Parathyroid adenoma (tissue), 2 donors: ENCODE measurements at regions not wholly inside any gene's neighbourhood (a gene's known extent, or its start where the extent isn't known, plus 50 kb on each side); places are given as distances from the start of the nearest gene placed in this dataset.

Experiments
- H2AFZ ChIP-seq: fragments of 300-600 bp; sonication (generic); one replicate; pipeline ENCODE4 v1.7.0; 2017; ENCODE audit warnings: antibody characterized with exemption, mild to moderate bottlenecking
- H3K27ac ChIP-seq: fragments of 300-600 bp; sonication (generic); one replicate; pipeline ENCODE4 v1.7.0; 2017
- H3K27me3 ChIP-seq: fragments of 300-600 bp; sonication (generic); one replicate; pipeline ENCODE4 v1.7.0; 2017; ENCODE audit warnings: low read length; ENCODE audit not compliant: control insufficient read depth, insufficient read depth
- H3K36me3 ChIP-seq: fragments of 300-600 bp; sonication (generic); one replicate; pipeline ENCODE4 v1.7.0; 2017; ENCODE audit warnings: low read length; ENCODE audit not compliant: control insufficient read depth, insufficient read depth
- H3K4me1 ChIP-seq: fragments of 300-600 bp; sonication (generic); one replicate; pipeline ENCODE4 v1.7.0; 2017; ENCODE audit warnings: control low read depth
- H3K4me2 ChIP-seq: fragments of 300-600 bp; sonication (generic); one replicate; pipeline ENCODE4 v1.7.0; 2017; ENCODE audit warnings: low read length
- H3K4me3 ChIP-seq: fragments of 300-600 bp; sonication (generic); one replicate; pipeline ENCODE4 v1.7.0; 2017; ENCODE audit warnings: low read depth, low read length
- H3K79me2 ChIP-seq: fragments of 300-600 bp; sonication (generic); one replicate; pipeline ENCODE4 v1.7.0; 2017; ENCODE audit warnings: control low read depth
- H3K9ac ChIP-seq: fragments of 300-600 bp; sonication (generic); one replicate; pipeline ENCODE4 v1.7.0; 2017; ENCODE audit warnings: mild to moderate bottlenecking
- H3K9me3 ChIP-seq: fragments of 300-600 bp; sonication (generic); one replicate; pipeline ENCODE4 v1.7.0; 2017; ENCODE audit warnings: low read length; ENCODE audit not compliant: control insufficient read depth
- CTCF ChIP-seq: fragments of 300-600 bp; sonication (generic); IDR thresholded peaks from one replicate; pipeline ENCODE4 v1.7.0; 2017; ENCODE audit warnings: antibody characterized with exemption, mild to moderate bottlenecking
- donor health status: primary hyperparathyroidism.

DNA sequence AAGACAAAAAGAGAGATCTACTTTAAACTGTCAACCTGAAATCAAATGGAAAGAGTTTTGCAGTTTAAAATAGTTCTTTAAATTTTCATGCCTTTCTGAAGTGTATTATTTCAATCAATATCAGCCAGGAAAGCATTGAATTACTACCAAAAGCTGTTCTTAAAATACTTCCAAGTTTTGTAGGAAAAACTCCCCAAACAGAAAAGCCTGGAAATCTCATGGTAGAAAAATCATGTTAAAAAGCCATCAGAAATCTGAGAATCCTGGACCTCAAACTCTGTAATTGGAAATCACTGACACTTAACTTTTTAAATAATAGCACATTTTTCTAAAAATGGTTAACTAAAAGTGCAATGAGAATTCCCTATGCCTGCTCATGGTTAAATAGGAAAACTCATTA lies 63.3 kb upstream of the CNTNAP4 start:
- H3K36me3 ChIP-seq, result no peaks in the 10 kb centered on the region
- H3K27ac ChIP-seq, result no peak overlapping the region
- no peak overlapping the region for H2AFZ ChIP-seq
- H3K4me1 ChIP-seq, result no peaks in the 10 kb centered on the region
- H3K9ac ChIP-seq, result no peak overlapping the region
- H3K4me2 ChIP-seq, result no peak overlapping the region
- TF ChIP-seq CTCF, result no peak
- no peaks in the 10 kb centered on the region for H3K9me3 ChIP-seq
- H3K79me2 ChIP-seq, result no peaks in the 10 kb centered on the region
- H3K4me3 ChIP-seq, result no peak overlapping the region
- H3K27me3 ChIP-seq, result no peaks in the 10 kb centered on the region

DNA sequence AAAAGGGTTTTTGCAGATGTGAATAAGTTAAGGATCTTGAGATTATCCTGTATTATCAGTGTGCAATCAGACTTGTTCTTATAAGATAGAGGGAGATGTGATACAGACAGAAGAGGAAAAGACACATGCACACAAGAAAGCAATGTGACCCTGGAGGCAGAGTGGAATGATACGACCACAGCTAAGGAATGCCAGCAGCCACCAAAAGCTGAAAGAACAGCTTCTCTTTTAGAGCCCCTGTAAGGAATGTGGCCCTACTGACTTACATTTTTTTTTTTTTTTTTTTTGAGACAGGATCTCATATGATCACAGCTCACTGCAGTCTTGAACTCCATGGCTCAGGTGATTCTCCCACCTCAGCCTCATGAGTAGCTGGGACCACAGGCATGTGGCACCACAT lies 62.3 kb upstream of the CNTNAP4 start:
- Histone ChIP-seq H2AFZ (no peak overlapping the region), H3K36me3 (no peaks in the 10 kb centered on the region), H3K27ac (no peak overlapping the region), H3K4me1 (no peaks in the 10 kb centered on the region), H3K27me3 (no peaks in the 10 kb centered on the region), H3K9me3 (no peaks in the 10 kb centered on the region), H3K4me3 (no peak overlapping the region), H3K79me2 (no peaks in the 10 kb centered on the region), H3K9ac (no peak overlapping the region), H3K4me2 (no peak overlapping the region)
- no peak for TF ChIP-seq CTCF

DNA sequence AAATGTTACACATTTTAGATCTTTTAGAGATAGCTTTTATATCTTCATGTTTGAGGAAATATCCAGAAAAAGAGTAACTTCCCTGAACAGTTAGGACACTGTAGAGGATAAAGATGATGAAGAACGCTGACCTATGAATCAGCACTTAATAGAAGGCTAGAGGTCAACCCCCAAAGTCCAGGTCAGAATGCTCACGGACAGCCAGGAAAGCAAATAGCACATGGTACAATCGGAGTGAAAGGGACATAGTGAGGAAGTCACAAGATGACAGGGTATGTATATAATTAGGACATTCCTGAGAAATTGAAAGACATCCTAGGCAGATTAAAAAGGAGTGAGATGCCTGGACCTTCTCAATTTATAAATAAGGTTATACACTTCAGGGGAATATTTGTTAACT lies 55.1 kb upstream of the CNTNAP4 start:
- no peaks in the 10 kb centered on the region for H3K9me3 ChIP-seq
- H3K4me3 ChIP-seq, result no peak overlapping the region
- H3K4me2 ChIP-seq, result no peak overlapping the region
- no peaks in the 10 kb centered on the region for H3K36me3 ChIP-seq
- no peaks in the 10 kb centered on the region for H3K4me1 ChIP-seq
- no peak overlapping the region for H3K27ac ChIP-seq
- no peak overlapping the region for H3K9ac ChIP-seq
- no peak overlapping the region for H2AFZ ChIP-seq
- no peak for TF ChIP-seq CTCF
- H3K79me2 ChIP-seq, result no peaks in the 10 kb centered on the region
- no peaks in the 10 kb centered on the region for H3K27me3 ChIP-seq

- H3K79me2 ChIP-seq, result no peaks in the 10 kb centered on the region
- no peak overlapping the region for H3K9ac ChIP-seq
- no peak overlapping the region for H2AFZ ChIP-seq
- no peaks in the 10 kb centered on the region for H3K36me3 ChIP-seq
- H3K4me2 ChIP-seq, result no peak overlapping the region
- H3K9me3 ChIP-seq, result no peaks in the 10 kb centered on the region
- H3K27ac ChIP-seq, result no peak overlapping the region
- no peaks in the 10 kb centered on the region for H3K4me1 ChIP-seq
- no peaks in the 10 kb centered on the region for H3K27me3 ChIP-seq
- H3K4me3 ChIP-seq, result no peak overlapping the region
- no peak for TF ChIP-seq CTCF
Measured at GRCh38 chr16:76222853-76223252, 54.3 kb upstream of the CNTNAP4 start.

GRCh38 chr16:76226011-76226410 lies 51.2 kb upstream of the CNTNAP4 start:
- Histone ChIP-seq H2AFZ (no peak overlapping the region), H3K9ac (no peak overlapping the region), H3K36me3 (no peaks in the 10 kb centered on the region), H3K27me3 (no peaks in the 10 kb centered on the region), H3K4me2 (no peak overlapping the region), H3K4me3 (no peak overlapping the region), H3K79me2 (no peaks in the 10 kb centered on the region), H3K27ac (no peak overlapping the region), H3K4me1 (no peaks in the 10 kb centered on the region), H3K9me3 (no peaks in the 10 kb centered on the region)
- TF ChIP-seq CTCF, result no peak
